Mesendoderm (in vitro differentiated cells): ENCODE measurements at regions not wholly inside any gene's neighbourhood (a gene's known extent, or its start where the extent isn't known, plus 50 kb on each side); places are given as distances from the start of the nearest gene placed in this dataset.
A peak's percentile ranks its signal among the peaks of the same experiment; 100 is the strongest.

Experiments used
- DNase-seq: peaks from one replicate; pipeline ENCODE4 v3.0.0; 2013
- H2AK5ac ChIP-seq: 2 replicates; pipeline ENCODE4 v1.6.1; 2013; ENCODE audit warnings: low read length, inconsistent platforms
- H2BK120ac ChIP-seq: 2 replicates; pipeline ENCODE4 v1.6.1; 2013; ENCODE audit warnings: low read depth, mild to moderate bottlenecking, low read length, moderate library complexity, mixed read lengths
- H2BK15ac ChIP-seq: replicated peaks from 2 replicates; pipeline ENCODE4 v1.6.1; 2013; ENCODE audit warnings: low read depth, mild to moderate bottlenecking, moderate library complexity
- H2BK5ac ChIP-seq: 2 replicates; pipeline ENCODE4 v1.6.1; 2013; ENCODE audit warnings: low read length, inconsistent platforms
- H3K18ac ChIP-seq: 2 replicates; pipeline ENCODE4 v1.6.1; 2013; ENCODE audit warnings: mild to moderate bottlenecking, low read length, mixed read lengths
- H3K23ac ChIP-seq: one replicate; pipeline ENCODE4 v1.6.1; 2013; ENCODE audit warnings: low read length
- H3K27ac ChIP-seq: 2 replicates; pipeline ENCODE4 v1.5.1; 2013; ENCODE audit warnings: low read depth, mild to moderate bottlenecking, inconsistent platforms, low read length, moderate library complexity
- H3K27me3 ChIP-seq: 2 replicates; pipeline ENCODE4 v1.6.1; 2013; ENCODE audit warnings: low read length, control low read depth, mild to moderate bottlenecking, inconsistent platforms; ENCODE audit not compliant: insufficient read depth, poor library complexity
- H3K36me3 ChIP-seq: 2 replicates; pipeline ENCODE4 v1.6.1; 2013; ENCODE audit warnings: low read length, inconsistent platforms; ENCODE audit not compliant: control insufficient read depth, insufficient read depth
- H3K4ac ChIP-seq: one replicate; pipeline ENCODE4 v1.6.1; 2013; ENCODE audit warnings: low read depth, mild to moderate bottlenecking, low read length, moderate library complexity
- H3K4me1 ChIP-seq: 2 replicates; pipeline ENCODE4 v1.6.1; 2013; ENCODE audit warnings: low read depth, low read length, inconsistent platforms; ENCODE audit not compliant: control insufficient read depth
- H3K4me2 ChIP-seq: 2 replicates; pipeline ENCODE4 v1.6.1; 2013; ENCODE audit warnings: low read length
- H3K4me3 ChIP-seq: 2 replicates; pipeline ENCODE4 v1.5.1; 2013; ENCODE audit warnings: mild to moderate bottlenecking, low read length
- H3K56ac ChIP-seq: one replicate; pipeline ENCODE4 v1.6.1; 2013; ENCODE audit warnings: low read length
- H3K79me1 ChIP-seq: 2 replicates; pipeline ENCODE4 v1.6.1; 2013; ENCODE audit warnings: low read length, inconsistent platforms
- H3K79me2 ChIP-seq: 2 replicates; pipeline ENCODE4 v1.6.1; 2013; ENCODE audit warnings: mild to moderate bottlenecking, low read length; ENCODE audit not compliant: control insufficient read depth, insufficient read depth
- H3K9ac ChIP-seq: 2 replicates; pipeline ENCODE4 v1.6.1; 2013; ENCODE audit warnings: low read length, inconsistent platforms
- H4K5ac ChIP-seq: one replicate; pipeline ENCODE4 v1.6.1; 2013; ENCODE audit warnings: low read length
- H4K8ac ChIP-seq: one replicate; pipeline ENCODE4 v1.6.1; 2013; ENCODE audit warnings: low read depth, mild to moderate bottlenecking, control low read depth, low read length, moderate library complexity
- WGBS: extraction: QIAGEN DNeasy Blood & Tissue Kit; methylation state at CpG from one replicate; pipeline ENCODE4 v1.1.7; 2013; ENCODE audit warnings: low lambda C conversion rate, missing lambda C conversion rate; ENCODE audit not compliant: insufficient coverage; ENCODE audit errors: extremely low coverage; 5-methylcytosine and 5-hydroxymethylcytosine counted together

DNA sequence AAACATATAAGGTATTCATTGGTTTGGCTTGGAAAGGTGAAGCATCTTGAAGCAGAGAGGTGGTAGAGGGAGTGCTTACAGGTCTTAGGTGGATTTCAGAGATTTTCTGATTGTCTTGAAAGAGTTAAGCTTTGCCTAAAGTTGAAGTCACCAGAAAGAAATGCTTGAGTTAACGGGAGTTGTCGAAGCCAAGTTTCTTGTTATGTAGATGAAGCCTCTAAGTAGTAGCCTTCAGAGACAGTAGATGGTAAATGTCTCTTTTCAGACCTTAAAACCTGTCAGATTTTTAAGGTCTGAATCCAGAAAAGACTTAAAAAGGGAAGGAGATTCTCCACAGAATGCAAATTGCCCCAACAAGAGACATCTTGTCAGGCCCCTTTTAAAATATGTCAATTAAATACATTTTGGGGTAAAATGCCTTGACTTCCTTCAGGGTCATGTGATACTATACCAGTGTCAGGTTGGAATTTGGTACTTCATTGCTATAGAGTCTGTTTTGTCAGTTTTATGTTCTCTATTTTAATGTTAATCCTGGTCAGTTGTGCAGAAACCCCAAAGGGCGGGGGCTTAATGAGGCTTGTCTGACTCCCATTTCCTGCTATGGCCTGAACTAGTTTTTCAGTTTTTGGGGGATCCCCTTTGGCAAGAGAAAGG, 81.0 kb downstream of the PCDH18 start:
- peak; percentile 87 for DNase-seq
- Histone ChIP-seq H3K27me3 (no peaks in the 10 kb centered on the region), H2AK5ac (no peak overlapping the region), H3K9ac (no peak overlapping the region), H4K5ac (no peak overlapping the region), H3K27ac (no peak overlapping the region), H3K23ac (no peak overlapping the region), H3K4ac (no peak overlapping the region), H3K4me1 (no peaks in the 10 kb centered on the region), H3K4me3 (no peak overlapping the region), H2BK15ac (no peak overlapping the region), H3K56ac (no peak overlapping the region), H3K18ac (no peak overlapping the region), H2BK120ac (no peak overlapping the region), H2BK5ac (no peak overlapping the region), H3K36me3 (no peaks in the 10 kb centered on the region), H3K79me1 (no peaks in the 10 kb centered on the region), H3K4me2 (no peak overlapping the region), H3K79me2 (no peaks in the 10 kb centered on the region), H4K8ac (no peak overlapping the region)
- no CpG with 5 or more reads among the region's 3 CpGs for WGBS

DNA sequence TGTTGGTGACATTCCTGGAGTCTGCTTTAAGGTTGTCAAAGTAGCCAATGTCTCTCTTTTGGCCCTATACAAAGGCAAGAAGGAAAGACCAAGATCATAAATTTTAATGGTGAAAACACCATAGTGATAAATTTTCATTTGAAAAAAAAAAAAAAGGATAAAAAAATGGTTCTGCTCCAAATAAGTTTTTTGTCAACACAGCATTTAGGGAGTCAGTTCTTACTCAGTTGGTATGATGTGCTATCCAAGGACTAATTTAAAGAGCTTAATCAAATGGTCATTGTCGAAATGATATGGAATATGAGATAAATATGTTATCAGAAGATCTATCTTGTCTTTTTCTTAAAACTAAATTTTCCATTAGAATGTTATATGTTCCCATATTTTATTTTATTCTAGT, 83.9 kb downstream of the PCDH18 start:
- no peaks in the 10 kb centered on the region for H3K36me3 ChIP-seq
- no peak overlapping the region for H4K5ac ChIP-seq
- no peak overlapping the region for H4K8ac ChIP-seq
- no peak overlapping the region for H3K4me2 ChIP-seq
- H3K79me1 ChIP-seq, result no peaks in the 10 kb centered on the region
- no peaks in the 10 kb centered on the region for H3K79me2 ChIP-seq
- no peak overlapping the region for H3K27ac ChIP-seq
- H3K56ac ChIP-seq, result no peak overlapping the region
- no peak overlapping the region for H3K18ac ChIP-seq
- no peak overlapping the region for H3K4ac ChIP-seq
- H3K4me1 ChIP-seq, result no peaks in the 10 kb centered on the region
- H2BK15ac ChIP-seq, result no peak overlapping the region
- no CpG with 5 or more reads among the region's 1 CpG for WGBS
- no peaks in the 10 kb centered on the region for H3K27me3 ChIP-seq
- DNase-seq, result no peak
- no peak overlapping the region for H2BK5ac ChIP-seq
- no peak overlapping the region for H3K23ac ChIP-seq
- H3K4me3 ChIP-seq, result no peak overlapping the region
- no peak overlapping the region for H2AK5ac ChIP-seq
- no peak overlapping the region for H3K9ac ChIP-seq
- no peak overlapping the region for H2BK120ac ChIP-seq

- Histone ChIP-seq H3K4me3 (no peak overlapping the region), H2AK5ac (no peak overlapping the region), H4K8ac (no peak overlapping the region), H3K36me3 (no peaks in the 10 kb centered on the region), H4K5ac (no peak overlapping the region), H3K4me1 (no peaks in the 10 kb centered on the region), H3K56ac (no peak overlapping the region), H2BK120ac (no peak overlapping the region), H3K27me3 (no peaks in the 10 kb centered on the region), H3K4ac (no peak overlapping the region), H3K27ac (no peak overlapping the region), H2BK5ac (no peak overlapping the region), H3K9ac (no peak overlapping the region), H3K4me2 (no peak overlapping the region), H3K79me1 (no peaks in the 10 kb centered on the region), H3K23ac (no peak overlapping the region), H2BK15ac (no peak overlapping the region), H3K79me2 (no peaks in the 10 kb centered on the region), H3K18ac (no peak overlapping the region)
- no peak for DNase-seq
- no CpG with 5 or more reads among the region's 2 CpGs for WGBS
Measured at GRCh38 chr4:137446071-137446470, 86.2 kb downstream of the PCDH18 start.

DNA sequence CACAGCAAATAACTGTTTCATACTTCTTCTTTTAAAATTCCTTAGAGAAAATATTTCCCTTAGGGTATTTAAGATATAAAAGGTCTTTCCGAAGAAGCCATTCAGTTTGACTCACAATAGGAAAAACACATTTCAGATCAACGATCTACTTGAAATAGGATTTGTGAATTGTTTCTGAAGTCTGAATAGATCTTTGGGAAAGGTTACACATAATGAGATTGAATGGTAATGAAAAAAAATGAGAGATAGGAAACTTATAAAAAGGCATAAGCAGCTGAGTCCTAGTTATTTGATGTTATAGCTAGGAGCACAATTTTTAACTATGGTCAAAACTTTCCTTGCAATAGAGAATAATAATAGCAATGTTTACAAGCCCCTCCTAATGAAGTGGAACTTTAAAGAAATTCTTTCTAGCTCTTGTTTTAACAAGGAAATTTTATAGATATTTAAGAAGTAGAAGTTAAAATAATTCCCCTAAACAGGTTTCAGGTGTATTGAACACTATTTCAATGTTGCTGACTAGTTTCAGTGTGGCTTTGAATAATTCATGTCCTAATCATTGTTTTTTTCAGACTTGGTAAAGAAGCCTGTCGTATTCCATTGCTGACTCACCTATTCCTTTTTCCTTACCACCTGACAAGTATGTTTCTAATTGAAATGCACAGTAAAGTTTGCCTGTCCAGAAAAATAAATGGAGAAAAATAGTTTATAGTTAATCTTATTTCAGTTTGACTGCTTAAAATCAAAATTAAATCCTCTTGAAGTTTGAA, 89.1 kb downstream of the PCDH18 start:
- H3K56ac ChIP-seq, result no peak overlapping the region
- no peak overlapping the region for H2BK5ac ChIP-seq
- H3K79me1 ChIP-seq, result no peaks in the 10 kb centered on the region
- no peaks in the 10 kb centered on the region for H3K27me3 ChIP-seq
- H3K9ac ChIP-seq, result no peak overlapping the region
- H3K79me2 ChIP-seq, result no peaks in the 10 kb centered on the region
- no peak overlapping the region for H3K4me2 ChIP-seq
- H3K27ac ChIP-seq, result no peak overlapping the region
- H3K4me1 ChIP-seq, result no peaks in the 10 kb centered on the region
- no peak overlapping the region for H3K23ac ChIP-seq
- H2BK15ac ChIP-seq, result no peak overlapping the region
- H3K18ac ChIP-seq, result no peak overlapping the region
- no peak overlapping the region for H4K5ac ChIP-seq
- no peak overlapping the region for H2BK120ac ChIP-seq
- H3K4me3 ChIP-seq, result no peak overlapping the region
- H2AK5ac ChIP-seq, result no peak overlapping the region
- H3K36me3 ChIP-seq, result no peaks in the 10 kb centered on the region
- H3K4ac ChIP-seq, result no peak overlapping the region
- WGBS, result no CpG with 5 or more reads among the region's 3 CpGs
- no peak overlapping the region for H4K8ac ChIP-seq
- no peak for DNase-seq

- Histone ChIP-seq H2AK5ac (no peak overlapping the region), H3K36me3 (no peaks in the 10 kb centered on the region), H3K18ac (no peak overlapping the region), H2BK120ac (no peak overlapping the region), H2BK5ac (no peak overlapping the region), H2BK15ac (no peak overlapping the region), H3K4me1 (no peaks in the 10 kb centered on the region), H3K79me1 (no peaks in the 10 kb centered on the region), H3K9ac (no peak overlapping the region), H3K27me3 (no peaks in the 10 kb centered on the region), H3K56ac (no peak overlapping the region), H4K8ac (no peak overlapping the region), H3K27ac (no peak overlapping the region), H4K5ac (no peak overlapping the region), H3K4me3 (no peak overlapping the region), H3K23ac (no peak overlapping the region), H3K4me2 (no peak overlapping the region), H3K79me2 (no peaks in the 10 kb centered on the region), H3K4ac (no peak overlapping the region)
- no peak for DNase-seq
- WGBS, result 100% methylated on average over 1 of the region's 2 CpGs
Measured at GRCh38 chr4:137432446-137433311, 99.6 kb downstream of the PCDH18 start.
